Lung (tissue), 11 donors: ENCODE measurements at regions not wholly inside any gene's neighbourhood (a gene's known extent, or its start where the extent isn't known, plus 50 kb on each side); places are given as distances from the start of the nearest gene placed in this dataset.

Experiments
- ATAC-seq: fragments of 200-7000 bp; cut with Tn5 transposase; one replicate; pipeline ENCODE4 v1.9.1; 2020; ENCODE audit warnings: moderate number of reproducible peaks; ENCODE audit not compliant: insufficient read depth, low FRiP score
- DNase-seq, 3 donors: peaks; one replicate each; pipeline ENCODE4 v3.0.0-alpha.2; 2013 to 2017
- H3K27ac ChIP-seq, 2 donors: one replicate each; pipeline ENCODE4 v1.5.1; 2013; ENCODE audit warnings: mild to moderate bottlenecking in 2 of 2, moderate library complexity in 2 of 2, control low read depth in 1 of 2, inconsistent platforms in 1 of 2, low read depth in 1 of 2, low read length in 1 of 2
- H3K27me3 ChIP-seq, 3 donors: one replicate each; pipeline ENCODE4 v1.5.1; 2013; ENCODE audit warnings: low read length in 2 of 3; ENCODE audit not compliant: control insufficient read depth in 3 of 3, insufficient read depth in 3 of 3
- H3K36me3 ChIP-seq, 4 donors: one replicate each; pipeline ENCODE4 v1.5.1; 2013; ENCODE audit warnings: low read length in 4 of 4, mild to moderate bottlenecking in 1 of 4, moderate library complexity in 1 of 4; ENCODE audit not compliant: control insufficient read depth in 4 of 4, insufficient read depth in 4 of 4
- H3K4me1 ChIP-seq, 5 donors: one replicate each; pipeline ENCODE4 v1.5.1; 2013; ENCODE audit warnings: low read length in 5 of 5, mild to moderate bottlenecking in 2 of 5, moderate library complexity in 1 of 5; ENCODE audit not compliant: control insufficient read depth in 5 of 5, insufficient read depth in 5 of 5
- H3K4me3 ChIP-seq: one replicate; pipeline ENCODE4 v1.5.1; 2013; ENCODE audit warnings: mild to moderate bottlenecking, control low read depth, moderate library complexity
- H3K9ac ChIP-seq, 2 donors: one replicate each; pipeline ENCODE4 v1.5.1; 2013; ENCODE audit warnings: low read length in 2 of 2, control low read depth in 1 of 2; ENCODE audit not compliant: insufficient read depth in 1 of 2
- H3K9me3 ChIP-seq, 4 donors: one replicate each; pipeline ENCODE4 v1.5.1; 2013; ENCODE audit warnings: low read length in 3 of 4, mild to moderate bottlenecking in 1 of 4, moderate library complexity in 1 of 4; ENCODE audit not compliant: control insufficient read depth in 4 of 4, insufficient read depth in 3 of 4
- CTCF ChIP-seq: IDR thresholded peaks from 2 replicates; pipeline ENCODE4 v1.5.1; 2012; ENCODE audit warnings: mild to moderate bottlenecking; ENCODE audit errors: control extremely low read depth, extremely low read depth
- WGBS, 2 donors: extraction: QIAGEN DNeasy Blood & Tissue Kit; methylation state at CpG; one replicate each; pipeline ENCODE4 v1.1.7; 2013; 5-methylcytosine and 5-hydroxymethylcytosine counted together
- donor health status: control.
- donor health status: control.
- donor health status: Bipolar disorder and iron deficiency.
- donor health status: healthy.
- donor health status: DM: yes; HTN: yes; CAD: no.

GRCh38 chr10:65395631-65396030, 1530.2 kb upstream of the LRRTM3 start:
- Histone ChIP-seq H3K9me3 (no peaks in the 10 kb centered on the region), H3K9ac (no peak overlapping the region), H3K4me1 (no peaks in the 10 kb centered on the region), H3K36me3 (no peaks in the 10 kb centered on the region), H3K4me3 (no peak overlapping the region), H3K27me3 (no peaks in the 10 kb centered on the region), H3K27ac (no peak overlapping the region)
- TF ChIP-seq CTCF = no peak
- ATAC-seq (no peak), DNase-seq (no peak)
- 83 to 90% methylated on average over 2 of the region's 2 CpGs for WGBS, 2 donors

GRCh38 chr10:65396997-65397396, 1528.8 kb upstream of the LRRTM3 start:
- DNase-seq (no peak), ATAC-seq (no peak)
- Histone ChIP-seq H3K36me3 (no peaks in the 10 kb centered on the region), H3K27ac (no peak overlapping the region), H3K9ac (no peak overlapping the region), H3K27me3 (no peaks in the 10 kb centered on the region), H3K4me3 (no peak overlapping the region), H3K9me3 (no peaks in the 10 kb centered on the region), H3K4me1 (no peaks in the 10 kb centered on the region)
- no peak for TF ChIP-seq CTCF
- WGBS, 2 donors = 75 to 79% methylated on average over 3 of the region's 3 CpGs

GRCh38 chr10:65408401-65408800, 1517.4 kb upstream of the LRRTM3 start:
- ATAC-seq (no peak), DNase-seq (no peak)
- Histone ChIP-seq H3K36me3 (no peaks in the 10 kb centered on the region), H3K27me3 (no peaks in the 10 kb centered on the region), H3K4me1 (no peaks in the 10 kb centered on the region), H3K27ac (no peak overlapping the region), H3K9me3 (no peaks in the 10 kb centered on the region), H3K4me3 (no peak overlapping the region), H3K9ac (no peak overlapping the region)
- TF ChIP-seq CTCF = no peak
- WGBS, 2 donors = 71 to 75% methylated on average over 2 of the region's 2 CpGs

GRCh38 chr10:65413001-65413400, 1512.8 kb upstream of the LRRTM3 start:
- H3K27me3 ChIP-seq = no peaks in the 10 kb centered on the region
- H3K9me3 ChIP-seq = no peaks in the 10 kb centered on the region
- DNase-seq = no peak
- H3K4me3 ChIP-seq = no peak overlapping the region
- no peaks in the 10 kb centered on the region for H3K4me1 ChIP-seq
- no peak overlapping the region for H3K27ac ChIP-seq
- ATAC-seq = no peak
- H3K9ac ChIP-seq = no peak overlapping the region
- H3K36me3 ChIP-seq = no peaks in the 10 kb centered on the region
- WGBS, 2 donors = 93 to 94% methylated on average over 2 of the region's 2 CpGs
- no peak for TF ChIP-seq CTCF
